ENCODE measurements at regions not wholly inside any gene's neighbourhood (a gene's known extent, or its start where the extent isn't known, plus 50 kb on each side); places are given as distances from the start of the nearest gene placed in this dataset.

DNA sequence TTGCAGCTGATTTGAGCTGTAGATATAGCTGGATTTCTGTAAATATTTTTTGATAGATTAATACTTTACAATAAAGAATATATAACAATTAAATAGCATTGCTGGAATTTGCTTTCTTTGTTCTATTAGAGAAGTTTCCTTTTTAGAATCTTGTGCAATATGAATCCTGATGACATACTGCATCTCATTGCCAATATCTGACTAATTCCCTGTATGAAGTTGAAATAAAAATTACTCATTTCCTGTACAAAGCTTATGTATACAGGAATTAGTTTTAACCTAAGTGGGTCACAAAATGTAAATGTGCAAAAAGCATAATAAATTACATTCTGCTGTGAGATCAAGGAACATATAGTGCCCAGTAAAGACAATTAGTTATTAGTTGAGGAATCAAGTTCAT, 72.8 kb upstream of the TMEFF2 start:
- no peaks in the 10 kb centered on the region for H3K9me3 ChIP-seq
- no peak overlapping the region for H3K4me3 ChIP-seq (replicated peaks in 1 of 3)
- no peaks in the 10 kb centered on the region for H3K36me3 ChIP-seq
- TF ChIP-seq, protein P1, sequence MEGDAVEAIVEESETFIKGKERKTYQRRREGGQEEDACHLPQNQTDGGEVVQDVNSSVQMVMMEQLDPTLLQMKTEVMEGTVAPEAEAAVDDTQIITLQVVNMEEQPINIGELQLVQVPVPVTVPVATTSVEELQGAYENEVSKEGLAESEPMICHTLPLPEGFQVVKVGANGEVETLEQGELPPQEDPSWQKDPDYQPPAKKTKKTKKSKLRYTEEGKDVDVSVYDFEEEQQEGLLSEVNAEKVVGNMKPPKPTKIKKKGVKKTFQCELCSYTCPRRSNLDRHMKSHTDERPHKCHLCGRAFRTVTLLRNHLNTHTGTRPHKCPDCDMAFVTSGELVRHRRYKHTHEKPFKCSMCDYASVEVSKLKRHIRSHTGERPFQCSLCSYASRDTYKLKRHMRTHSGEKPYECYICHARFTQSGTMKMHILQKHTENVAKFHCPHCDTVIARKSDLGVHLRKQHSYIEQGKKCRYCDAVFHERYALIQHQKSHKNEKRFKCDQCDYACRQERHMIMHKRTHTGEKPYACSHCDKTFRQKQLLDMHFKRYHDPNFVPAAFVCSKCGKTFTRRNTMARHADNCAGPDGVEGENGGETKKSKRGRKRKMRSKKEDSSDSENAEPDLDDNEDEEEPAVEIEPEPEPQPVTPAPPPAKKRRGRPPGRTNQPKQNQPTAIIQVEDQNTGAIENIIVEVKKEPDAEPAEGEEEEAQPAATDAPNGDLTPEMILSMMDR (IDR thresholded peaks at IDR 0.05), result no peak
- no peak for TF ChIP-seq POLR2A (IDR thresholded peaks at IDR 0.05)
- intact Hi-C loops (cut with DNase I), result no loop called here
- H3K27me3 ChIP-seq, result no peaks in the 10 kb centered on the region
- H3K27ac ChIP-seq, result no peak overlapping the region
- DNase-seq, result no peak
- no peaks in the 10 kb centered on the region for H3K4me1 ChIP-seq

DNA sequence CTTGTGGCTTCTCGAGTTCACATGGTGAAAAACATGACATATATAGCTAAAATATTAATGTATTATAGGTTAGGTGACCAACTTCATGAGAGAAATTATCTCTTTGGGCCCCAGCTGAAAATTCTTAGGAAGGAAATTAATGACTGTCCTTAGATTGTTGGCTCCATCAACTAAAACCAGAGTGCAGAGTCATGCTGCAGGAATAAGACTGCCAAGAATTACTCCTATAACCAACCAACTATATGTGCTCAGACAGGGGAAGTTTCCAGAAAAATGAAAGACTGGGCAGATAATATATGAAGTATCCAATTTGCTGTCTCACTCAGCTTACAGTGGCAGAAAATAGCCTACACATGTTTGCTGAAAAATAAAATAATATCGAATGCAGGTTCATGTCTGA, 71.0 kb upstream of the TMEFF2 start:
- Histone ChIP-seq H3K27me3 (no peaks in the 10 kb centered on the region), H3K4me1 (no peaks in the 10 kb centered on the region), H3K9me3 (no peaks in the 10 kb centered on the region), H3K4me3 (replicated peaks in 1 of 3) (no peak overlapping the region), H3K27ac (no peak overlapping the region), H3K36me3 (no peaks in the 10 kb centered on the region)
- no peak for DNase-seq
- WGBS, 2 donors, result 68 to 81% methylated on average over 2 of the region's 2 CpGs
- TF ChIP-seq, protein P1 (IDR thresholded peaks at IDR 0.05), result no peak
- no peak for TF ChIP-seq POLR2A (IDR thresholded peaks at IDR 0.05)
- intact Hi-C loops (cut with DNase I), result no loop called here

DNA sequence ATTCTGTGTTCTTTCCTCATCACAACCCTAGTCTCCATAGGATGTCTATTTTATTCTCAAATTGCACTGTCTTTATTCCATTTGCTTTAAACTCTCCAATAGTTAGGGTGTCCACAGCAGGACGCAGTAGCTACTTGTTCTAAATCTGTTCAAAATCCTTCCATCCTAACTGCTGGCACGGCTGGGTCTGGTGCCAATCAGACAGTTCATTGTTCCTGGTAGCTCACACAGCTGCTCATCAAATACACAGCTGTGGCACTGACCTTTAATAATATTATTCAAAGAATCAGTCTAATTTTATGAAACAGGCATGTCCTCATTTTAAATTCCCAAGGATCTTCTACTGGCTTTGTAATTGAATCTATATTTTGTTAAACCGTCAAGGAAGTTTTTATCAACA, 59.7 kb upstream of the TMEFF2 start:
- intact Hi-C loops (cut with DNase I), result no loop called here
- DNase-seq, result no peak
- no peaks in the 10 kb centered on the region for H3K9me3 ChIP-seq
- H3K4me3 ChIP-seq (replicated peaks in 1 of 3), result no peak overlapping the region
- H3K4me1 ChIP-seq, result no peaks in the 10 kb centered on the region
- 84 to 89% methylated on average over 3 of the region's 3 CpGs for WGBS, 2 donors
- no peak overlapping the region for H3K27ac ChIP-seq
- TF ChIP-seq, protein P1 (IDR thresholded peaks at IDR 0.05), result no peak
- TF ChIP-seq POLR2A (IDR thresholded peaks at IDR 0.05), result no peak
- no peaks in the 10 kb centered on the region for H3K36me3 ChIP-seq
- no peaks in the 10 kb centered on the region for H3K27me3 ChIP-seq

DNA sequence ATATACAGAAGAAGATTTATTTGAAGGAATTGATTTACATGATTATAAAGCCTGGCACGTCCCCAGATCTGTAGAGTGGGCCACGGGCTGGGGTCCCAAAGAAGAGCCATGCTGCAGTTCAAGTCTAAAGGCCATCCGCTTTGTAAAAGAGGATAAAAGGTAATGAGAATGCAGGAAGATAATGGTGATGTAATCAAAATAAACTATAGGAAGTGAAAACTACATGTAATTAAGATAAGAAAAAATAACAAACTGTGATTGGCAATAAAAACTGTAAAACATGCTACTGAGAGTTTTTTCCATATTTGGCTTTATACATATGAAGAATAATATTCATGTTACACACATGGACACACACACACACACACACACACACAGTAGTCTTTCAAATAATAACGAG, 59.0 kb upstream of the TMEFF2 start:
- DNase-seq, result no peak
- H3K27me3 ChIP-seq, result no peaks in the 10 kb centered on the region
- no peaks in the 10 kb centered on the region for H3K9me3 ChIP-seq
- H3K36me3 ChIP-seq, result no peaks in the 10 kb centered on the region
- intact Hi-C loops (cut with DNase I), result no loop called here
- TF ChIP-seq, protein P1 (IDR thresholded peaks at IDR 0.05), result no peak
- no peak for TF ChIP-seq POLR2A (IDR thresholded peaks at IDR 0.05)
- WGBS, 2 donors, result 83 to 85% methylated on average over 4 of the region's 4 CpGs
- H3K27ac ChIP-seq, result no peak overlapping the region
- no peaks in the 10 kb centered on the region for H3K4me1 ChIP-seq
- H3K4me3 ChIP-seq (replicated peaks in 1 of 3), result no peak overlapping the region

DNA sequence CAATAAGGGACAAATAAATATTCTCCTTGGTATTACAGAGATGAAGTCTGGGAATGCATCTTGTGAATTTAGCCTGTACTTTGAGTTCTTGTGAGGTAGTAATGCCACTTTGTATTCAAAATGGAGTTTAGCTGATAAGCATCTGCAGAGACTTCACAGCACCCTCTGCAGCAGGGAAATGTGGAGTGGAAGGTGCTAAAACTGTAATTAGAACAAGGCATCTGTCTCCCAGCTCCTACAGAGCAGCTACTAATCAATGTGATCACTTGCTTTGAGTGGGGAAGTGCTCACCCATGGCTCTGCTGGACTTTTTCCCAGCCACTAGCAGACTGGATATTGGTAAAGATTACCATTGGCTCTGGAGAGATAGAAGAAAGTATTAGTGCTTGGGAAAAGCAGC, 56.2 kb upstream of the TMEFF2 start:
- intact Hi-C loops (cut with DNase I), result no loop called here
- no peak for DNase-seq
- no peaks in the 10 kb centered on the region for H3K36me3 ChIP-seq
- no peak overlapping the region for H3K4me3 ChIP-seq (replicated peaks in 1 of 3)
- H3K27me3 ChIP-seq, result no peaks in the 10 kb centered on the region
- no peaks in the 10 kb centered on the region for H3K4me1 ChIP-seq
- TF ChIP-seq, protein P1 (IDR thresholded peaks at IDR 0.05), result no peak
- no peak for TF ChIP-seq POLR2A (IDR thresholded peaks at IDR 0.05)
- no peaks in the 10 kb centered on the region for H3K9me3 ChIP-seq
- no peak overlapping the region for H3K27ac ChIP-seq
